Lung (tissue), 11 donors: ENCODE measurements at regions not wholly inside any gene's neighbourhood (a gene's known extent, or its start where the extent isn't known, plus 50 kb on each side); places are given as distances from the start of the nearest gene placed in this dataset.

Experiments used
- ATAC-seq: fragments of 200-7000 bp; cut with Tn5 transposase; one replicate; pipeline ENCODE4 v1.9.1; 2020; ENCODE audit warnings: moderate number of reproducible peaks; ENCODE audit not compliant: insufficient read depth, low FRiP score
- DNase-seq, 3 donors: peaks; one replicate each; pipeline ENCODE4 v3.0.0-alpha.2; 2013 to 2017
- H3K27ac ChIP-seq, 2 donors: one replicate each; pipeline ENCODE4 v1.5.1; 2013; ENCODE audit warnings: mild to moderate bottlenecking in 2 of 2, moderate library complexity in 2 of 2, control low read depth in 1 of 2, inconsistent platforms in 1 of 2, low read depth in 1 of 2, low read length in 1 of 2
- H3K27me3 ChIP-seq, 3 donors: one replicate each; pipeline ENCODE4 v1.5.1; 2013; ENCODE audit warnings: low read length in 2 of 3; ENCODE audit not compliant: control insufficient read depth in 3 of 3, insufficient read depth in 3 of 3
- H3K36me3 ChIP-seq, 4 donors: one replicate each; pipeline ENCODE4 v1.5.1; 2013; ENCODE audit warnings: low read length in 4 of 4, mild to moderate bottlenecking in 1 of 4, moderate library complexity in 1 of 4; ENCODE audit not compliant: control insufficient read depth in 4 of 4, insufficient read depth in 4 of 4
- H3K4me1 ChIP-seq, 5 donors: one replicate each; pipeline ENCODE4 v1.5.1; 2013; ENCODE audit warnings: low read length in 5 of 5, mild to moderate bottlenecking in 2 of 5, moderate library complexity in 1 of 5; ENCODE audit not compliant: control insufficient read depth in 5 of 5, insufficient read depth in 5 of 5
- H3K4me3 ChIP-seq: one replicate; pipeline ENCODE4 v1.5.1; 2013; ENCODE audit warnings: mild to moderate bottlenecking, control low read depth, moderate library complexity
- H3K9ac ChIP-seq, 2 donors: one replicate each; pipeline ENCODE4 v1.5.1; 2013; ENCODE audit warnings: low read length in 2 of 2, control low read depth in 1 of 2; ENCODE audit not compliant: insufficient read depth in 1 of 2
- H3K9me3 ChIP-seq, 4 donors: one replicate each; pipeline ENCODE4 v1.5.1; 2013; ENCODE audit warnings: low read length in 3 of 4, mild to moderate bottlenecking in 1 of 4, moderate library complexity in 1 of 4; ENCODE audit not compliant: control insufficient read depth in 4 of 4, insufficient read depth in 3 of 4
- CTCF ChIP-seq: IDR thresholded peaks from 2 replicates; pipeline ENCODE4 v1.5.1; 2012; ENCODE audit warnings: mild to moderate bottlenecking; ENCODE audit errors: control extremely low read depth, extremely low read depth
- WGBS, 2 donors: extraction: QIAGEN DNeasy Blood & Tissue Kit; methylation state at CpG; one replicate each; pipeline ENCODE4 v1.1.7; 2013; 5-methylcytosine and 5-hydroxymethylcytosine counted together
- donor health status: control.
- donor health status: control.
- donor health status: Bipolar disorder and iron deficiency.
- donor health status: healthy.
- donor health status: DM: yes; HTN: yes; CAD: no.

- H3K27ac ChIP-seq = no peak overlapping the region
- TF ChIP-seq CTCF = no peak
- WGBS, 2 donors = 69 to 71% methylated on average over 1 of the region's 1 CpG
- no peaks in the 10 kb centered on the region for H3K36me3 ChIP-seq
- H3K9ac ChIP-seq = no peak overlapping the region
- H3K27me3 ChIP-seq = no peaks in the 10 kb centered on the region
- ATAC-seq = no peak
- H3K4me3 ChIP-seq = no peak overlapping the region
- DNase-seq = no peak
- no peaks in the 10 kb centered on the region for H3K4me1 ChIP-seq
- peaks cover 0 to 3% (median 0%) of the 10 kb centered on the region in 4 donors for H3K9me3 ChIP-seq
These were observed 183.3 kb upstream of the BTBD3 start for GRCh38 chr20:11734431-11734830.

GRCh38 chr20:11738852-11739251 lies 178.8 kb upstream of the BTBD3 start:
- Histone ChIP-seq H3K27ac (no peak overlapping the region), H3K4me3 (no peak overlapping the region), H3K9me3 (no peaks in the 10 kb centered on the region), H3K4me1 (no peaks in the 10 kb centered on the region), H3K27me3 (no peaks in the 10 kb centered on the region), H3K36me3 (no peaks in the 10 kb centered on the region), H3K9ac (no peak overlapping the region)
- ATAC-seq (no peak), DNase-seq (no peak)
- no peak for TF ChIP-seq CTCF
- 82% methylated on average over 1 of the region's 1 CpG for WGBS, 2 donors

- no peaks in the 10 kb centered on the region for H3K27me3 ChIP-seq
- no peak overlapping the region for H3K27ac ChIP-seq
- ATAC-seq (no peak), DNase-seq (no peak)
- H3K4me3 ChIP-seq = no peak overlapping the region
- TF ChIP-seq CTCF = no peak
- no peaks in the 10 kb centered on the region for H3K4me1 ChIP-seq
- H3K36me3 ChIP-seq = no peaks in the 10 kb centered on the region
- no peak overlapping the region for H3K9ac ChIP-seq
- no peaks in the 10 kb centered on the region for H3K9me3 ChIP-seq
- 10 to 42% methylated on average over 2 of the region's 2 CpGs for WGBS, 2 donors
These were observed 176.7 kb upstream of the BTBD3 start for GRCh38 chr20:11740975-11741374.

- no peak for DNase-seq
- 91 to 93% methylated on average over 1 of the region's 1 CpG for WGBS, 2 donors
- no peak for TF ChIP-seq CTCF
These were observed 172.5 kb upstream of the BTBD3 start for GRCh38 chr20:11745145-11745544.

More at GRCh38 chr20:11745145-11745544, 172.5 kb upstream of the BTBD3 start:
- no peak overlapping the region for H3K9ac ChIP-seq
- no peaks in the 10 kb centered on the region for H3K36me3 ChIP-seq
- no peak overlapping the region for H3K4me3 ChIP-seq
- no peaks in the 10 kb centered on the region for H3K9me3 ChIP-seq
- H3K27ac ChIP-seq = no peak overlapping the region
- H3K27me3 ChIP-seq = no peaks in the 10 kb centered on the region
- no peak for ATAC-seq
- H3K4me1 ChIP-seq = no peaks in the 10 kb centered on the region
